Fibroblast of mammary gland (primary cell): ENCODE measurements at regions not wholly inside any gene's neighbourhood (a gene's known extent, or its start where the extent isn't known, plus 50 kb on each side); places are given as distances from the start of the nearest gene placed in this dataset.

ENCODE experiments used
- DNase-seq: peaks from one replicate; pipeline ENCODE4 v3.0.0-alpha.2; 2010; ENCODE audit warnings: low read depth
- H3K4me3 ChIP-seq: 2 replicates; pipeline ENCODE4 v1.5.1; 2011; ENCODE audit warnings: low read depth, mild to moderate bottlenecking, low read length, moderate library complexity; ENCODE audit not compliant: control insufficient read depth
- CTCF ChIP-seq: conservative IDR thresholded peaks from 2 replicates; pipeline ENCODE4 v1.5.1; 2011; ENCODE audit warnings: low read depth, low read length, inconsistent platforms; ENCODE audit not compliant: control insufficient read depth, insufficient read depth

- TF ChIP-seq CTCF, result no peak
Measured at GRCh38 chr1:226481133-226481532, 67.4 kb upstream of the STUM start.

GRCh38 chr1:226482196-226482595 is 66.4 kb upstream of the STUM start:
- DNase-seq, result no peak
- TF ChIP-seq CTCF, result no peak
- no peak overlapping the region for H3K4me3 ChIP-seq

More at GRCh38 chr1:226481133-226481532, 67.4 kb upstream of the STUM start:
- H3K4me3 ChIP-seq, result no peak overlapping the region
- no peak for DNase-seq

DNA sequence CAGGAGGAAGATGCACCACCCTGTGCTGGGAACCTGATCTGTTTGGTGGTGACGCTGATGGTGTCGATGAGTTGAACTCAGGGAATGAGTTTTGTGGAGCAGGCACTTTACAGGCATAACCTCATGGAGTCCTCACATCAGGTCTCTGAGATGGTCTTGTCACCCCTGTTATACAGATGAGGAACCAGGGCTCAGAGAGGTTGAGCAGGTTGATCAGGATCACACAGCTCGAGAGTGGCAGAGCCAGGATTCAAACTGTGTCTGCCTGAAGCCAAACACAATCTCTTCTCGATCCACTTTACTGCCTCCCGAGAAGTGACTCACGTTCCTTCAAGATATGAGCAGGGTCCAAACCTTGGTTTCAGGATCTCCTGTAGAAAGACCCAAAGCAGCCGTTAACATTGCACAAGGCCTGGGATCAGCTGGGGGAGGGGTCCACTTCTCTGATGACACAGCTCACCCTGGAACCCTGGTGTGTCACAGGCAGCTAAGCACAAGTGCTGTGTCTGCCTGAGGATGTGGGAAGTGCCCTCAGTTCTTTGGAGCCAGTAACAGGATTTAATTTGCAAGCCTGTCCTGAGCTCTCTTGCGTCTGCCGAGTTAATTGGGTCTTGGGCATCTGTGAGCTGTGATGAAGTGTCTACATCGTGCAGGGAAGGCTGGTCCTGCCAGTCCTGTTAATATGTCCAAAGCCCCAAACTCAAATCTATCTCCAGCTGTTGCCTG is 65.4 kb upstream of the STUM start:
- no peak for TF ChIP-seq CTCF
- no peak for DNase-seq

DNA sequence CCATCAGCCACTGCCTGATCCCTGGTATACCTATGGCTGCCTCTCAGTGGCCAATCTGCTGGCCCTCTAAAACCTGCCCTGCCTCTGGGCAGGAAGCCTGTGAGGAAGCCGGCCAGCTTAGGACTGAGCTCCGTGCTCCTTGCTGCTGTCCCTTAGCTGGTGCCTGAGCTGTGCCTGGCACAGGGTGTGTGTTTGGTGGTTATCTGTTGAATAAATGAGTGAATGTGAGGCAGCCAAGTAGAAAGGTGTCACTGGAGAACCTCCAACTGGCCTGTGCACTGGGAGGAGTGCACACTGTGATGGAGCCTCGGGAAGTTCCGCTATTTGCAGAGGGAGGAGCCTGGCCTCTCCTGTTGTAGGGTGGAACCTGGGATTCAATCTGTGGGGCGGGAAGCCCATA is 63.4 kb upstream of the STUM start:
- no peak for TF ChIP-seq CTCF
- no peak for DNase-seq
- H3K4me3 ChIP-seq, result no peak overlapping the region

More for the DNA sequence above, 65.4 kb upstream of the STUM start:
- no peak overlapping the region for H3K4me3 ChIP-seq

- no peak for DNase-seq
- H3K4me3 ChIP-seq, result no peak overlapping the region
- TF ChIP-seq CTCF, result no peak
Measured at GRCh38 chr1:226486161-226486560, 62.4 kb upstream of the STUM start.

DNA sequence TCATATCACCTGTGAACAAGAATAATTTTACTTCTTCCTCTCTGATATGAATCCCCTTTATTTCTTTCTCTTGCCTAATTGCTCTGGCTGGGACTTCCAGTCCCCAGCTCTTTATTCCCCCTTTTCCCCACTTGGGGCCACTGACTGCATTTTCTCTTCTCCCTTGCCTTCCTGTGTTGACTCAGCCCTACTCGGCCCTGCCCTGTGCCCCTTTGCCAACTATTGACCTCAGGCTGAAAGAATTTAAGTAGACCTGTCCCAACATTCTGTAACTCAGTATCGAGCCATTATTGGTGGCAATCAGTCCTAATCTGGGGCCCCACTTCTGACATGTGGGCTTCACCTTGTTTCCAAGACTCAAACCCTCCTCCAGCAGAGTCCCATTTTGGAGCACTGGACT is 60.6 kb upstream of the STUM start:
- H3K4me3 ChIP-seq, result no peak overlapping the region
- peak; percentile 11 for DNase-seq
- no peak for TF ChIP-seq CTCF
